OCI-LY3 (cell line): ENCODE measurements at regions not wholly inside any gene's neighbourhood (a gene's known extent, or its start where the extent isn't known, plus 50 kb on each side); places are given as distances from the start of the nearest gene placed in this dataset.

Experiments
- EZH2phosphoT487 ChIP-seq: fragments of 200-600 bp; shearing (Covaris generic); IDR thresholded peaks from 2 replicates; pipeline ENCODE4 v1.6.1; 2018; ENCODE audit warnings: antibody characterized with exemption, mixed run types, low read depth
- TF ChIP-seq, protein P1 (sequence below): fragments of 200-600, 300-600 bp; sonication (generic); IDR thresholded peaks from 2 replicates; pipeline ENCODE4 v1.5.1; 2014; ENCODE audit warnings: antibody characterized with exemption, low read length, low read depth

DNA sequence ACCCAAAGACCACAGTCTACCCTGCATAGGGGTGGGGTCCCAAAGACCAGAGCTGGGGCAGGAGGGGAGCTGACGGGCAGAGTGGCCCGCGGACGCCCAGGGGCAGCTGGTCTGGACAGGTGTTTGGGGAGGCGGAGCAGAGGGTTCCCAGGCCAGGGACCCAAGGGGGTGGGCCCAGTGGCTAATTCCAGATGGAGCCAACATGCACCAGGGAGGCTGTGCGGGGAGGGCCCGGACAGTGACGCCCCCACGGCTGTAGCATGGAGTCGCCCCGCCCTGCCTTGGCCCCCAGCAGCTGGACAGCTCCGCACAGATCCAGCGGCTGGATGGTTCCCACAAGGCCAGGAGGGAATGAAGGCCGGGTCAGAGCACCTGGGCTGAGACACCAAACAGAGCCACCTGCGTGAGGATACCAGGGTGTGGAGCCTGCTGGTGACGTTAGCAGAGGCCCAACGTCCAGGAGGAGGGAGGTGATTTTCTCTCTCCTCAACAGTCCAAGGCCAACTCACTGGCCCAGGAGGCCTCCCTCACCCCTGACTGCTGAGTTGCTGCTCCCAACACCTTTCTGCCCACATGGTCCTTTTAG lies 55.3 kb upstream of the EGFL7 start:
- TF ChIP-seq, protein P1, sequence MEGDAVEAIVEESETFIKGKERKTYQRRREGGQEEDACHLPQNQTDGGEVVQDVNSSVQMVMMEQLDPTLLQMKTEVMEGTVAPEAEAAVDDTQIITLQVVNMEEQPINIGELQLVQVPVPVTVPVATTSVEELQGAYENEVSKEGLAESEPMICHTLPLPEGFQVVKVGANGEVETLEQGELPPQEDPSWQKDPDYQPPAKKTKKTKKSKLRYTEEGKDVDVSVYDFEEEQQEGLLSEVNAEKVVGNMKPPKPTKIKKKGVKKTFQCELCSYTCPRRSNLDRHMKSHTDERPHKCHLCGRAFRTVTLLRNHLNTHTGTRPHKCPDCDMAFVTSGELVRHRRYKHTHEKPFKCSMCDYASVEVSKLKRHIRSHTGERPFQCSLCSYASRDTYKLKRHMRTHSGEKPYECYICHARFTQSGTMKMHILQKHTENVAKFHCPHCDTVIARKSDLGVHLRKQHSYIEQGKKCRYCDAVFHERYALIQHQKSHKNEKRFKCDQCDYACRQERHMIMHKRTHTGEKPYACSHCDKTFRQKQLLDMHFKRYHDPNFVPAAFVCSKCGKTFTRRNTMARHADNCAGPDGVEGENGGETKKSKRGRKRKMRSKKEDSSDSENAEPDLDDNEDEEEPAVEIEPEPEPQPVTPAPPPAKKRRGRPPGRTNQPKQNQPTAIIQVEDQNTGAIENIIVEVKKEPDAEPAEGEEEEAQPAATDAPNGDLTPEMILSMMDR: no peak
- no peak for TF ChIP-seq EZH2phosphoT487
